SU-DHL-6 (cell line): ENCODE measurements at regions not wholly inside any gene's neighbourhood (a gene's known extent, or its start where the extent isn't known, plus 50 kb on each side); places are given as distances from the start of the nearest gene placed in this dataset.

Experiments used
- H2AFZ ChIP-seq: fragments of 200-600 bp; sonication (generic); 2 replicates; pipeline ENCODE4 v1.6.1; 2014; ENCODE audit warnings: low read depth, mild to moderate bottlenecking, moderate library complexity, mixed read lengths, antibody characterized with exemption, low read length; ENCODE audit not compliant: severe bottlenecking
- H3F3A ChIP-seq: fragments of 200-600 bp; shearing (Covaris generic); 2 replicates; pipeline ENCODE4 v1.6.0; 2016; ENCODE audit warnings: antibody characterized with exemption, mild to moderate bottlenecking; ENCODE audit not compliant: insufficient read depth
- H3K27ac ChIP-seq: fragments of 200-600 bp; sonication (generic); 2 replicates; pipeline ENCODE4 v1.5.1; 2016; ENCODE audit warnings: low read depth, mild to moderate bottlenecking, low read length, moderate library complexity, mixed read lengths
- H3K27me3 ChIP-seq: fragments of 200-600 bp; sonication (generic), shearing (Covaris generic); 2 replicates; pipeline ENCODE4 v1.6.0; 2014; ENCODE audit warnings: mild to moderate bottlenecking, low read length
- H3K36me3 ChIP-seq: fragments of 200-600 bp; sonication (generic); 2 replicates; pipeline ENCODE4 v1.6.1; 2014; ENCODE audit warnings: mild to moderate bottlenecking, low read length, mixed read lengths
- H3K4me2 ChIP-seq: fragments of 300-600, 200-600 bp; shearing (Covaris generic), sonication (generic); 2 replicates; pipeline ENCODE4 v1.6.0; 2014; ENCODE audit warnings: low read length, low read depth, mild to moderate bottlenecking; ENCODE audit not compliant: poor library complexity, severe bottlenecking
- H3K4me3 ChIP-seq: fragments of 200-600 bp; sonication (generic); 2 replicates; pipeline ENCODE4 v1.5.1; 2014; ENCODE audit warnings: antibody characterized with exemption, low read length, mild to moderate bottlenecking, mixed read lengths; ENCODE audit not compliant: insufficient read depth, poor library complexity, severe bottlenecking
- H3K79me2 ChIP-seq: fragments of 200-600 bp; sonication (generic); 2 replicates; pipeline ENCODE4 v1.6.1; 2014; ENCODE audit warnings: mild to moderate bottlenecking, low read length, moderate library complexity; ENCODE audit not compliant: insufficient read depth
- H3K9ac ChIP-seq: fragments of 200-600 bp; sonication (generic); 2 replicates; pipeline ENCODE4 v1.7.0; 2014; ENCODE audit warnings: mild to moderate bottlenecking, low read length
- H3K9me2 ChIP-seq: fragments of 200-600 bp; sonication (generic); replicated peaks from 2 replicates; pipeline ENCODE4 v1.6.1; 2014; ENCODE audit warnings: low read length; ENCODE audit not compliant: insufficient read depth
- H3K9me3 ChIP-seq: fragments of 200-600 bp; sonication (generic); 2 replicates; pipeline ENCODE4 v1.6.1; 2014; ENCODE audit warnings: low read length, mixed read lengths; ENCODE audit not compliant: insufficient read depth
- H4K20me1 ChIP-seq: fragments of 200-600 bp; sonication (generic); 2 replicates; pipeline ENCODE4 v1.6.1; 2014; ENCODE audit warnings: low read depth, mild to moderate bottlenecking, antibody characterized with exemption, low read length, moderate library complexity, mixed read lengths
- EZH2phosphoT487 ChIP-seq: fragments of 200-600 bp; sonication (generic), shearing (Covaris generic); conservative IDR thresholded peaks from 2 replicates; pipeline ENCODE4 v1.6.1; 2018; ENCODE audit warnings: mild to moderate bottlenecking, antibody characterized with exemption, low read length, moderate library complexity, mixed read lengths
- TF ChIP-seq, protein P1 (sequence below): fragments of 200-600 bp; sonication (generic); IDR thresholded peaks from one replicate; pipeline ENCODE4 v1.5.1; 2017; ENCODE audit warnings: antibody characterized with exemption, mild to moderate bottlenecking, low read length, moderate library complexity; ENCODE audit not compliant: insufficient read depth, poor library complexity, severe bottlenecking

DNA sequence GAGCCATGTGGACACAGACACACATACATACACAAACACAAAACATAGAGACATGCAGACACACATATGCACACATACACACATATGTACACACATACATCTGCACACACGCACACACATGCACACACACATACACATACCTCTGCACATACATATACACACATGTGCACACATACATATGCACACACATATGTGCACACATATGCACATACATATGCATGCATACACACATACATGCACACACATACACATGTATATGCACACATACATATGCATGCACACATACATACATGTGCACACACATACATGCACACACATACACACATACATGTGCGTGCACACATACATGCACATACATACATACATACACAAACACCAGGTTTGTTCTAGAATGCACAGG lies 236.3 kb upstream of the FOXK1 start:
- TF ChIP-seq, protein P1, sequence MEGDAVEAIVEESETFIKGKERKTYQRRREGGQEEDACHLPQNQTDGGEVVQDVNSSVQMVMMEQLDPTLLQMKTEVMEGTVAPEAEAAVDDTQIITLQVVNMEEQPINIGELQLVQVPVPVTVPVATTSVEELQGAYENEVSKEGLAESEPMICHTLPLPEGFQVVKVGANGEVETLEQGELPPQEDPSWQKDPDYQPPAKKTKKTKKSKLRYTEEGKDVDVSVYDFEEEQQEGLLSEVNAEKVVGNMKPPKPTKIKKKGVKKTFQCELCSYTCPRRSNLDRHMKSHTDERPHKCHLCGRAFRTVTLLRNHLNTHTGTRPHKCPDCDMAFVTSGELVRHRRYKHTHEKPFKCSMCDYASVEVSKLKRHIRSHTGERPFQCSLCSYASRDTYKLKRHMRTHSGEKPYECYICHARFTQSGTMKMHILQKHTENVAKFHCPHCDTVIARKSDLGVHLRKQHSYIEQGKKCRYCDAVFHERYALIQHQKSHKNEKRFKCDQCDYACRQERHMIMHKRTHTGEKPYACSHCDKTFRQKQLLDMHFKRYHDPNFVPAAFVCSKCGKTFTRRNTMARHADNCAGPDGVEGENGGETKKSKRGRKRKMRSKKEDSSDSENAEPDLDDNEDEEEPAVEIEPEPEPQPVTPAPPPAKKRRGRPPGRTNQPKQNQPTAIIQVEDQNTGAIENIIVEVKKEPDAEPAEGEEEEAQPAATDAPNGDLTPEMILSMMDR, result no peak
- no peak for TF ChIP-seq EZH2phosphoT487
- no peak overlapping the region for H3K4me2 ChIP-seq

DNA sequence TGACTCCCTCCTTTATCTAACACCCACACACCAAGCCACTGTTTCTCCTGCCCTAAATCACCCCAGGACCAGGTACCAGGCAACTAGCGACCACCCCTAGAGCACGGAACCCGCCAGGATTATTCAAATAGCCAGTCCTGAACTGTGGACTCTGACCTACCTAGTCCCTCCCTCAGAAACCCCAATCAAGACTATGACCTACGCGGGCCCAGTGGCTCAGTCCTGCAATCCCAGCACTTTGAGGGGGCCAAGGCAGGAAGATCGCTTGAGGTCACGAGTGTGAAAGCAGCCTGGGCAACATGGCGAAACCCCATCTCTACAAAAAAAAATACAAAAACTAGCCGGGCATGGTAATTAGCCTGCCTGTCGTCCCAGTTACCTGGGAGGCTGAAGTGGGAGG lies 232.8 kb upstream of the FOXK1 start:
- H4K20me1 ChIP-seq, result no peaks in the 10 kb centered on the region
- no peaks in the 10 kb centered on the region for H3K27me3 ChIP-seq
- peaks cover 4% of the 10 kb centered on the region; the same call in 1 of the 2 replicates for H3K9me3 ChIP-seq
- H3K4me3 ChIP-seq, result no peak overlapping the region
- H3K27ac ChIP-seq, result no peak overlapping the region
- no peak overlapping the region for H3K4me2 ChIP-seq
- no peaks in the 10 kb centered on the region for H3K79me2 ChIP-seq
- no peak overlapping the region for H3K9ac ChIP-seq
- H3K36me3 ChIP-seq, result no peaks in the 10 kb centered on the region
- TF ChIP-seq, protein P1, result no peak
- no peak for TF ChIP-seq EZH2phosphoT487
- H2AFZ ChIP-seq, result no peak overlapping the region
- no peaks in the 10 kb centered on the region for H3K9me2 ChIP-seq
- H3F3A ChIP-seq, result no peaks in the 10 kb centered on the region

More for the DNA sequence above, 236.3 kb upstream of the FOXK1 start:
- Histone ChIP-seq H3K27ac (no peak overlapping the region), H3K27me3 (no peaks in the 10 kb centered on the region), H4K20me1 (no peaks in the 10 kb centered on the region), H3K9ac (no peak overlapping the region), H2AFZ (no peak overlapping the region), H3K4me3 (no peak overlapping the region), H3K79me2 (no peaks in the 10 kb centered on the region), H3K9me3 (peaks cover 8% of the 10 kb centered on the region; the same call in 1 of the 2 replicates), H3K36me3 (no peaks in the 10 kb centered on the region; the same call in 1 of the 2 replicates), H3K9me2 (no peaks in the 10 kb centered on the region), H3F3A (no peaks in the 10 kb centered on the region)

DNA sequence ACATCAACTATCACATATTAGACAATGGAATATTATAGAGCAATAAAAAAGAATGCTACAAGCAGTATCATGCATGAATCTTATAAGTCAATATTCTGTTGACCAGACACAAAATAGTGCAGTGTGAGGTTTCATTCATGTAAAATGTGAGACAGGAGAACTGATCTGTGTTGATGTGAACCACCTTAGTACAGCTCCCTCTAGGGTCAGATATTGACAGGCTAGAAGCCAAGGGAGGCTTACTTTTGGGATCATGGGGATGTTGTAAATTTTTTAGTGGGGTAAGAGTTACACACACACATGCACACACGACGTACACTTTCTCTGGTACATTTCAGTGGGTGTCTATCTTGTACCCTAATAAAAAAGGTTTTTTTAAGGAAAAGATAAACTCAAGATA lies 231.6 kb upstream of the FOXK1 start:
- Histone ChIP-seq H3K4me2 (no peak overlapping the region), H3K36me3 (no peaks in the 10 kb centered on the region), H3F3A (no peaks in the 10 kb centered on the region), H3K9me2 (no peaks in the 10 kb centered on the region), H3K9me3 (peaks cover 4% of the 10 kb centered on the region; the same call in 1 of the 2 replicates), H3K27ac (no peak overlapping the region), H3K4me3 (no peak overlapping the region), H3K27me3 (no peaks in the 10 kb centered on the region), H3K79me2 (no peaks in the 10 kb centered on the region), H4K20me1 (no peaks in the 10 kb centered on the region), H3K9ac (no peak overlapping the region), H2AFZ (no peak overlapping the region)
- TF ChIP-seq EZH2phosphoT487, result no peak
- TF ChIP-seq, protein P1, result no peak

DNA sequence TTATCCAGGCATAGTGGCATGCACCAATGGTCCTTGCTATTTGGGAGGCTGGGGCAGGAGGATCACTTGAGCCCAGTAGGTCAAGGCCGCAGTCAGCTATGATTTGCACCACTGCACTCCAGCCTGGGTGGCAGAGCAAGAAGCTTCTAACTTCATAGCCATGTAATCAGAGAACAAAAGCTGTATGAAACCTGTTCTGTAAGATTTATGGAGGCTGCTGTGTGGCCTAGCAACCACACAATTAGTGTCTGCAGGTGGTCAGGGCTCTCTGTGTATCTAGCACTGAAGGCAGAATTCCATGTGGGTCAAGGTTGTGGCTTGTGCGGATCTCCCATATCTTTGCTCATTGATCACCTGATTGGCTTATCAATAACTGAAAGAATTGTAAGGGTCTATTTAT lies 221.5 kb upstream of the FOXK1 start:
- H3K9me3 ChIP-seq, result no peaks in the 10 kb centered on the region
- no peaks in the 10 kb centered on the region for H3K36me3 ChIP-seq
- H2AFZ ChIP-seq, result no peak overlapping the region
- H3K27me3 ChIP-seq, result no peaks in the 10 kb centered on the region
- no peaks in the 10 kb centered on the region for H3K79me2 ChIP-seq
- no peaks in the 10 kb centered on the region for H3F3A ChIP-seq
- no peak overlapping the region for H3K9ac ChIP-seq
- no peaks in the 10 kb centered on the region for H4K20me1 ChIP-seq
- H3K4me3 ChIP-seq, result no peak overlapping the region
- no peaks in the 10 kb centered on the region for H3K9me2 ChIP-seq
- TF ChIP-seq EZH2phosphoT487, result no peak
- TF ChIP-seq, protein P1, result no peak
- no peak overlapping the region for H3K27ac ChIP-seq
- H3K4me2 ChIP-seq, result no peak overlapping the region
